GM10266 (cell line): ENCODE measurements at regions not wholly inside any gene's neighbourhood (a gene's known extent, or its start where the extent isn't known, plus 50 kb on each side); places are given as distances from the start of the nearest gene placed in this dataset.

Experiments
- DNase-seq: peaks from one replicate; pipeline ENCODE4 v3.0.0; 2012; ENCODE audit errors: extremely low spot score
- TF ChIP-seq, protein P1 (sequence below): IDR thresholded peaks from 2 replicates; pipeline ENCODE4 v1.5.1; 2012; ENCODE audit warnings: mild to moderate bottlenecking, low read depth; ENCODE audit not compliant: control insufficient read depth, insufficient read depth; ENCODE audit errors: missing control alignments

DNA sequence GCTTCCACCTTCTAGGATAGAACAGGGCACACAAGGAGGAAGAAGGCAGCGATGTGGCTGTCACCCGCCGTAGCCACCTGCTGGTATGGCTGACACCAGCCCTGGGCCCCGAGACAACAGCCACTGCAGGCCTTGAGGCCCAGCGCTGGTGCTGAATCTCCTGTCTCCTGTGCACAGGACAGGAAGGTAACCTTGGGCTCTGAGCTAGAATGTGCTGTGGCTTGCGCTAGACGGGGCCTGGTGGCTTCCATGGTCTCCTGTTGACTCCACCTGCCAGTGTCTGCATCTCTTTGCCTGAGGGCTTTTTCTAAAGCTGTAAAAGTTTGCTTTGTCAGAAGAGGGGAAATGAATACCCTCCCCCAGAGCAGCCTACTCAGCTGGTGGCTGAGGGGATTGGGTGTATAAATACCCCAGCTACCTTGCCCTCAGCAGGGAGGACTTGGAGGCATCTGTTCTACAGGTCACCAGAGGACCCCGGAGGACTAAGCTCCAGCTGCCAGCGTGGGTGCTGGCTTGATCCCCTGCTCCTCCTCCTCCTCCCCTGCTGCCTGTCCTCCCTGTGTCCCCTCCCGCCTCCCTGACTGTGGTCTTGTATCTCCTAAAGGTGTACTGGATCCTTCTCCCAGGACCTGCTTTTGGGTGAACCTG is 76.1 kb upstream of the SDK2 start:
- no peak for DNase-seq
- TF ChIP-seq, protein P1, sequence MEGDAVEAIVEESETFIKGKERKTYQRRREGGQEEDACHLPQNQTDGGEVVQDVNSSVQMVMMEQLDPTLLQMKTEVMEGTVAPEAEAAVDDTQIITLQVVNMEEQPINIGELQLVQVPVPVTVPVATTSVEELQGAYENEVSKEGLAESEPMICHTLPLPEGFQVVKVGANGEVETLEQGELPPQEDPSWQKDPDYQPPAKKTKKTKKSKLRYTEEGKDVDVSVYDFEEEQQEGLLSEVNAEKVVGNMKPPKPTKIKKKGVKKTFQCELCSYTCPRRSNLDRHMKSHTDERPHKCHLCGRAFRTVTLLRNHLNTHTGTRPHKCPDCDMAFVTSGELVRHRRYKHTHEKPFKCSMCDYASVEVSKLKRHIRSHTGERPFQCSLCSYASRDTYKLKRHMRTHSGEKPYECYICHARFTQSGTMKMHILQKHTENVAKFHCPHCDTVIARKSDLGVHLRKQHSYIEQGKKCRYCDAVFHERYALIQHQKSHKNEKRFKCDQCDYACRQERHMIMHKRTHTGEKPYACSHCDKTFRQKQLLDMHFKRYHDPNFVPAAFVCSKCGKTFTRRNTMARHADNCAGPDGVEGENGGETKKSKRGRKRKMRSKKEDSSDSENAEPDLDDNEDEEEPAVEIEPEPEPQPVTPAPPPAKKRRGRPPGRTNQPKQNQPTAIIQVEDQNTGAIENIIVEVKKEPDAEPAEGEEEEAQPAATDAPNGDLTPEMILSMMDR, result no peak

DNA sequence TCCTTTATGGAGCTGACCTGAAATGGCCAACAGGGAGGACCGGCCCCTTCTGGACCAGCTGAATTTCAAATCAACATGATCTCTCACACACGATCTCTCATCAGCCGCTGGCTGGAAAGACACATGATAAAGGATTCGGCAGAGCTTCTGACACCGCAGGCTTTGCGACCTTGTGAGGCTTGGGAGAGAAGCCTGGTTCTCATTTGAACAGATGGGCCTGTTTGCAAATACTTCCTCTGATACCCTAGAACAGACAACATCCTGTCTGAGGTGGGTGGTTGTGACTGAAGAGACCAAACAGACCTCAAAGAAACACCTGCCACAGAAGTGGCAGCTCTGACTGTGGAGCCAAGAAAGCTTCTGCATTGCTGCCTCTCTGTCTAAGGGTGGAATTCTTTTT is 77.9 kb upstream of the SDK2 start:
- DNase-seq, result no peak
- TF ChIP-seq, protein P1, result no peak

DNA sequence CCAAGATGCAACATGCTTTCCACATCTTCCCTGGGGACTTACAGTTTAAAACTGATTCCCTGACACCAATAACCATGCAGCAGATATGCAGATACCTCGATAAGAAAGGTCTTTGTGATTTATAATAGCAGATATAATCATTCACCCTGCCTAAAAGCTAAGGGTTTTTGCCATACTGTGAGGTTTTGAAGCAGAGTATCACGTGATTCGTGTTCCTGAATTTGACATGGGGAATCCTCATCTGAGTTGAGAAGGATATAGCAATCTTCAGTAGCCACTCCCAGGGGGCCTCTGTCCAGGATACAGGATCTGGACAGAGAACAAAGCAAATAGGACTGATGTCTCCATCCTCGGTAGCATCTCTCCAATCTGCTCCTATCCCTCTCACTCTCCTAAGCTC is 79.1 kb upstream of the SDK2 start:
- DNase-seq, result no peak
- TF ChIP-seq, protein P1, result no peak

DNA sequence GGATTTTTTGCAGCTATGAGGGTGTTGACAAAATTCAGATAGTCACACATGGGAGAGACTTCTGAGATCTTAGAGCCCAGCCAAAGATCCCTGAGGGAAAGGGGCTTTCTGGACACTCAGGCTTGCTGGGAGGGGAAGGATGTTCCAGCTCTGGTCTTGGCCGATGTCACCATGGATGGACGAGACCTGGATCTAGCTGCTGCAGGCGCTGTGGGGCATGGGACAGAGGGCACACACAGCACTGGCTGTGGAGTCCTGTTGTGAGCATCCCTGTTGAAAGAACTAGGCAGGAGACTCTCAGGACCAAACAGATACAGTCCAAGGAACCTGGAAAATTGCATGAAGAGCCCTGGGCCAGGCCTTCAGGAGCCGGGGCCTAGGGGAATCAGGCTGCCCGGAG is 80.1 kb upstream of the SDK2 start:
- no peak for DNase-seq
- TF ChIP-seq, protein P1, result no peak

DNA sequence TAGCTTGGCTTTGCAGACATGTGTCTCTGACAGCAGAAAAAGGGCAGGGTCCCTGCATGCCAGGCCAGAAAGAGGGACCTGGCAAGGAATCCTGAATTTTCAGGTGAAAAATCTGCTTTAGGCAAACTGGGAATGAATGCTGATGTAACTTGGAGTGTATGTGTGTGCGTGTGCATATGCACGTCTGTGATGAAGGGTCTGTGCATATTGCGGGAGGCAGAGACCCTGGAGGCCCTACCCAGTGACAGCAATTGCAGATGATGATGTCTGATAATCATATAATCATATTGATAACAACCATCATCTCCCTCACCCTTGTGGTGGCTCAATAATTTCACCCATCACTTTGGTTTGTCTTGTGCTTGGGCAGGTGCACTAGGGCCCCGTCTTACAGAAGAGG is 80.7 kb upstream of the SDK2 start:
- TF ChIP-seq, protein P1, result no peak

DNA sequence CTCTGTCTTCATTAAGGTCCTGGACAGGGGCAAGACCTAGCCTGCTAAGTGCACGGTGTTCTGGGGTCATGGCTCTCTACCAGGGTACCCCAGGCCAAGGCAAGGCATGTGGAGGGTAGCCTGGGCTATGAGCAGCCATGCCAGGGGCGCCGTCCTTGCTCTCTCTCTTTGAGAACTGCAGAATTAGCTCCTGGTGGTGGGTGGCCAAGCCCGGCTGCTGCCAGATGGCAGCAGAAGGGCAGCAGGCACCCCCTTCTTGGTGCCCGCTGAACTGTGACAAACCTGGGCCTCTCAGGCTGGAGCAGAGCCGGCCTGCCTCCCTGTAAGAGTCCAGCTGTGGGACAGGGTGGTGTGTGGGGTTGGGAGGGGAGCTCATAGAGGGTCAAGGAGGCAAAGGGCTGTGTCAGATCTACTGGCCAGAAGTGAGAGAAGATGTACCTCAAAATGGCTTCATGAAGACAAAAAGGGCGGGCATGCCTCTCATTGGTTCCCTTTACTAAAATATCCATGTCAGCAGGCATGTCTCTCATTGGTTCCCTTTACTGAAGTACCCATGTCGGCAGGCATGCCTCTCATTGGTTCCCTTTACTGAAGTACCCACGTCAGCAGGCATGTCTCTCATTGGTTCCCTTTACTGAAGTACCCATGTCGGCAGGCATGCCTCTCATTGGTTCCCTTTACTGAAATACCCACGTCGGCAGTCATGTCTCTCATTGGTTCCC is 81.7 kb upstream of the SDK2 start:
- TF ChIP-seq, protein P1, result no peak
- DNase-seq, result no peak

More for the DNA sequence above, 80.7 kb upstream of the SDK2 start:
- no peak for DNase-seq

DNA sequence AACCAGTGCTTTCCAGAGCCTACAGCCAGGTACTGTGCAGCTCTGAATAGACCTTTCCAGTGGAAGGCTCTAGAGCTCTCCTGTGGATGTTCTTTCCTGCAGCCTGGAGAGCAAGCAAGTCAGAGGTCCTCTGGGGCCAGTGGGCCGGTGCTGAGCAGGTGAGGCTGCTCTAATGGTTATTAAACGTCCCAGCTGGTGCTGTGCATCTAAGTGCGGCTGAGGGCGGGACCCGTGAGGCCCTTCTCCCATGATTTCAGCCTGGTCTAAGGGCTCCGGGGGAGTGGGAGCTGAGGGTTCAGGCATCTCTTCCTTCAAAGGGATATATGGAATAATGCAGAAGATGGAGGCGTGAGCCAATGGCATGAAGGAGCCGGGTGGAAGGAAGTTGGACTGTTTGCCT is 83.7 kb upstream of the SDK2 start:
- no peak for DNase-seq
- TF ChIP-seq, protein P1, result no peak
